Pancreas (tissue), 10 donors: ENCODE measurements at regions not wholly inside any gene's neighbourhood (a gene's known extent, or its start where the extent isn't known, plus 50 kb on each side); places are given as distances from the start of the nearest gene placed in this dataset.

Experiments
- ATAC-seq, 4 donors: fragments of 200-7000 bp; cut with Tn5 transposase; one replicate each; pipeline versions ENCODE4 v1.8.0 to v1.9.1; 2020; ENCODE audit warnings: mild to moderate bottlenecking in 4 of 4, moderate library complexity in 4 of 4
- DNase-seq, 6 donors: peaks; one replicate each; pipeline ENCODE4 v3.0.0-alpha.2; 2020
- FAIRE-seq: peaks from 2 replicates; lab custom pipeline; 2012; peaks lifted over from hg19 to GRCh38; lab: Jason Lieb, UNC
- H3K27ac ChIP-seq, 4 donors: fragments of 200-600 bp; sonication (generic); 1 replicate in 3 of 4; 2 replicates in 1 of 4; pipeline versions ENCODE4 v1.5.0 to v1.8.0; 2020
- H3K27me3 ChIP-seq, 4 donors: fragments of 200-600 bp; one replicate each; pipeline ENCODE4 v1.8.0; 2021
- H3K36me3 ChIP-seq, 3 donors: fragments of 200-600 bp; sonication (generic) in 1 of 3; one replicate each; pipeline versions ENCODE4 v1.5.0 to v1.8.0; 2020 to 2021
- H3K4me1 ChIP-seq, 3 donors: fragments of 200-600 bp; one replicate each; pipeline ENCODE4 v1.8.0; 2021
- H3K4me3 ChIP-seq, 4 donors: fragments of 200-600 bp; sonication (generic) in 2 of 4; one replicate each; pipeline versions ENCODE4 v1.5.0 to v1.8.0; 2020 to 2021
- H3K9me3 ChIP-seq, 4 donors: fragments of 200-600 bp; one replicate each; pipeline ENCODE4 v1.8.0; 2021
- CTCF ChIP-seq, 4 donors: fragments of 200-600 bp; sonication (generic) in 3 of 4; IDR thresholded peaks; one replicate each; pipeline versions ENCODE4 v1.5.0 to v1.8.0; 2021; ENCODE audit warnings: antibody characterized with exemption in 4 of 4
- WGBS, 2 donors: extraction: QIAGEN DNeasy Blood & Tissue Kit; methylation state at CpG; one replicate each; pipeline ENCODE4 v1.1.7; 2013; 5-methylcytosine and 5-hydroxymethylcytosine counted together
- intact Hi-C, 3 donors: fragments of 100-400 bp; cut with DNase I; formaldehyde crosslinking; loops; one replicate each; pipeline versions ENCODE4 v1.11.1 to v1.14.2; 2022
- donor health status: healthy with polysubstance abuse.
- donor health status: DM: no; HTN: no; CAD: no; lungs with moderate emphysema.
- donor health status: DM: no; HTN: no; CAD: no.
- donor health status: control.
- donor health status: control.
- donor health status: Bipolar disorder and iron deficiency.
- donor health status: DM: yes; HTN: yes; CAD: no.
- donor health status: DM: no; HTN: no; CAD: no.
- donor health status: DM: no; HTN: no; CAD: no.
- donor health status: DM: yes; HTN: yes; CAD: no.

- no peaks in the 10 kb centered on the region for H3K9me3 ChIP-seq
- H3K27me3 ChIP-seq: peaks cover 0 to 3% (median 0%) of the 10 kb centered on the region in 4 donors
- FAIRE-seq (no peak), ATAC-seq (no peak), DNase-seq (no peak)
- intact Hi-C loops: no loop called here
- H3K4me3 ChIP-seq: no peak overlapping the region
- H3K4me1 ChIP-seq: peaks cover 0 to 8% (median 4%) of the 10 kb centered on the region in 3 donors
- H3K27ac ChIP-seq: no peak overlapping the region
- no peak for TF ChIP-seq CTCF (IDR thresholded peaks at IDR 0.05)
- no peaks in the 10 kb centered on the region for H3K36me3 ChIP-seq
Measured at GRCh38 chr17:5758651-5759050, 174.3 kb upstream of the NLRP1 start.

- intact Hi-C loops: no loop called here
- ATAC-seq: no peak
- TF ChIP-seq CTCF (IDR thresholded peaks at IDR 0.05): no peak
- DNase-seq: no peak
- Histone ChIP-seq H3K9me3 (no peaks in the 10 kb centered on the region), H3K4me3 (no peak overlapping the region), H3K27ac (no peak overlapping the region), H3K36me3 (no peaks in the 10 kb centered on the region), H3K4me1 (peaks cover 0 to 8% (median 4%) of the 10 kb centered on the region in 3 donors), H3K27me3 (peaks cover 0 to 3% (median 0%) of the 10 kb centered on the region in 4 donors)
- no peak for FAIRE-seq
- 43 to 52% methylated on average over 8 of the region's 8 CpGs for WGBS, 2 donors
Measured at GRCh38 chr17:5759501-5759925, 175.2 kb upstream of the NLRP1 start.

GRCh38 chr17:5762191-5762590, 177.9 kb upstream of the NLRP1 start:
- Histone ChIP-seq H3K4me1 (peaks cover 0 to 6% (median 4%) of the 10 kb centered on the region in 3 donors), H3K4me3 (no peak overlapping the region), H3K36me3 (no peaks in the 10 kb centered on the region), H3K27me3 (peaks cover 0 to 3% (median 0%) of the 10 kb centered on the region in 4 donors), H3K27ac (no peak overlapping the region), H3K9me3 (no peaks in the 10 kb centered on the region)
- intact Hi-C loops: no loop called here
- WGBS, 2 donors: 45 to 52% methylated on average over 2 of the region's 2 CpGs
- ATAC-seq (no peak), DNase-seq (no peak), FAIRE-seq (no peak)
- TF ChIP-seq CTCF (IDR thresholded peaks at IDR 0.05): no peak

GRCh38 chr17:5763595-5764306, 179.4 kb upstream of the NLRP1 start:
- intact Hi-C loops: no loop called here
- FAIRE-seq (no peak), DNase-seq (no peak), ATAC-seq (no peak)
- no peak for TF ChIP-seq CTCF (IDR thresholded peaks at IDR 0.05)
- Histone ChIP-seq H3K4me1 (no peaks in the 10 kb centered on the region), H3K27ac (no peak overlapping the region), H3K9me3 (no peaks in the 10 kb centered on the region), H3K27me3 (peaks cover 0 to 3% (median 0%) of the 10 kb centered on the region in 4 donors), H3K4me3 (no peak overlapping the region), H3K36me3 (no peaks in the 10 kb centered on the region)
- WGBS, 2 donors: 28 to 33% methylated on average over 14 of the region's 14 CpGs
